Neural cell (in vitro differentiated cells): ENCODE measurements at regions not wholly inside any gene's neighbourhood (a gene's known extent, or its start where the extent isn't known, plus 50 kb on each side); places are given as distances from the start of the nearest gene placed in this dataset.

Source experiments
- H2AFZ ChIP-seq: fragments of 200-600, 300-800 bp; sonication (generic), shearing (Covaris generic); 2 replicates; pipeline ENCODE4 v1.6.0; 2014; ENCODE audit warnings: low read depth, mild to moderate bottlenecking, antibody characterized with exemption, low read length, moderate library complexity
- H3F3A ChIP-seq: fragments of 200-600 bp; shearing (Covaris generic); 2 replicates; pipeline ENCODE4 v1.6.1; 2016; ENCODE audit warnings: mild to moderate bottlenecking, moderate library complexity, mixed read lengths, antibody characterized with exemption, low read length; ENCODE audit not compliant: insufficient read depth, poor library complexity, severe bottlenecking
- H3K27ac ChIP-seq: fragments of 200-600, 300-800 bp; sonication (generic), shearing (Covaris generic); 2 replicates; pipeline ENCODE4 v1.5.1; 2014; ENCODE audit warnings: mild to moderate bottlenecking, low read length, moderate library complexity
- H3K27me3 ChIP-seq: fragments of 300-800, 200-600 bp; sonication (generic), shearing (Covaris generic); 2 replicates; pipeline ENCODE4 v1.6.0; 2014; ENCODE audit warnings: mild to moderate bottlenecking, low read depth, low read length, moderate library complexity; ENCODE audit not compliant: insufficient read depth
- H3K36me3 ChIP-seq: fragments of 300-800, 200-600 bp; sonication (generic), shearing (Covaris generic); 2 replicates; pipeline ENCODE4 v1.5.1; 2014; ENCODE audit warnings: mild to moderate bottlenecking, antibody characterized with exemption, low read length, moderate library complexity; ENCODE audit not compliant: insufficient read depth
- H3K4me2 ChIP-seq: fragments of 300-800, 200-600 bp; sonication (generic), shearing (Covaris generic); 2 replicates; pipeline ENCODE4 v1.6.0; 2014; ENCODE audit warnings: mild to moderate bottlenecking, low read length
- H3K4me3 ChIP-seq: fragments of 300-800, 200-600 bp; sonication (generic), shearing (Covaris generic); 2 replicates; pipeline ENCODE4 v1.5.1; 2014; ENCODE audit warnings: mild to moderate bottlenecking, low read length, moderate library complexity
- H3K79me2 ChIP-seq: fragments of 200-600 bp; shearing (Covaris generic); replicated peaks from 2 replicates; pipeline ENCODE4 v1.6.0; 2014; ENCODE audit warnings: mild to moderate bottlenecking, low read length, moderate library complexity; ENCODE audit not compliant: insufficient read depth
- H3K9ac ChIP-seq: fragments of 300-800, 200-600 bp; sonication (generic), shearing (Covaris generic); 2 replicates; pipeline ENCODE4 v1.6.1; 2016; ENCODE audit warnings: mild to moderate bottlenecking, low read length, mixed read lengths
- H3K9me2 ChIP-seq: fragments of 200-600 bp; shearing (Covaris generic); 2 replicates; pipeline ENCODE4 v1.6.1; 2016; ENCODE audit warnings: mild to moderate bottlenecking, low read length, mixed read lengths; ENCODE audit not compliant: insufficient read depth
- H3K9me3 ChIP-seq: fragments of 200-600, 300-800 bp; sonication (generic), shearing (Covaris generic); 2 replicates; pipeline ENCODE4 v1.6.1; 2016; ENCODE audit warnings: mild to moderate bottlenecking, mixed run types, low read length, moderate library complexity, mixed read lengths
- H4K20me1 ChIP-seq: fragments of 200-600 bp; shearing (Covaris generic); 2 replicates; pipeline ENCODE4 v1.6.1; 2016; ENCODE audit warnings: mild to moderate bottlenecking, mixed run types; ENCODE audit not compliant: insufficient read depth
- EP300 ChIP-seq: fragments of 450-650 bp; conservative IDR thresholded peaks from 2 replicates; pipeline ENCODE4 v1.6.1; 2014; ENCODE audit warnings: antibody characterized with exemption, mild to moderate bottlenecking, moderate library complexity; ENCODE audit not compliant: poor library complexity, severe bottlenecking
- EZH2 ChIP-seq: fragments of 200-600, 300-800 bp; shearing (Covaris generic), sonication (generic); IDR thresholded peaks from 2 replicates; pipeline ENCODE4 v1.6.1; 2014; ENCODE audit warnings: antibody characterized with exemption, low read length, borderline replicate concordance, mild to moderate bottlenecking; ENCODE audit not compliant: insufficient read depth, poor library complexity, severe bottlenecking
- MXI1 ChIP-seq: fragments of 450-650 bp; conservative IDR thresholded peaks from 2 replicates; pipeline ENCODE4 v1.6.1; 2014; ENCODE audit warnings: antibody characterized with exemption, mild to moderate bottlenecking; ENCODE audit not compliant: poor library complexity, severe bottlenecking
- POLR2AphosphoS5 ChIP-seq: IDR thresholded peaks from 2 replicates; pipeline ENCODE4 v1.6.1; 2012
- RAD21 ChIP-seq: fragments of 450-650 bp; conservative IDR thresholded peaks from 2 replicates; pipeline ENCODE4 v1.6.1; 2014; ENCODE audit warnings: antibody characterized with exemption, mild to moderate bottlenecking, moderate library complexity
- SMC3 ChIP-seq: fragments of 450-650 bp; conservative IDR thresholded peaks from 2 replicates; pipeline ENCODE4 v1.6.1; 2014; ENCODE audit warnings: antibody characterized with exemption, mild to moderate bottlenecking, moderate library complexity; ENCODE audit not compliant: poor library complexity
- TAF1 ChIP-seq: IDR thresholded peaks from 2 replicates; pipeline ENCODE4 v1.6.1; 2012; ENCODE audit warnings: low read depth
- TF ChIP-seq, protein P1 (sequence below): IDR thresholded peaks from 2 replicates; pipeline ENCODE4 v1.6.1; 2012; ENCODE audit warnings: borderline replicate concordance
- TF ChIP-seq, protein P2 (sequence below): fragments of 450-650 bp; IDR thresholded peaks from 2 replicates; pipeline ENCODE4 v1.5.1; 2014; ENCODE audit warnings: antibody characterized with exemption, mild to moderate bottlenecking, moderate library complexity; ENCODE audit not compliant: poor library complexity, severe bottlenecking

DNA sequence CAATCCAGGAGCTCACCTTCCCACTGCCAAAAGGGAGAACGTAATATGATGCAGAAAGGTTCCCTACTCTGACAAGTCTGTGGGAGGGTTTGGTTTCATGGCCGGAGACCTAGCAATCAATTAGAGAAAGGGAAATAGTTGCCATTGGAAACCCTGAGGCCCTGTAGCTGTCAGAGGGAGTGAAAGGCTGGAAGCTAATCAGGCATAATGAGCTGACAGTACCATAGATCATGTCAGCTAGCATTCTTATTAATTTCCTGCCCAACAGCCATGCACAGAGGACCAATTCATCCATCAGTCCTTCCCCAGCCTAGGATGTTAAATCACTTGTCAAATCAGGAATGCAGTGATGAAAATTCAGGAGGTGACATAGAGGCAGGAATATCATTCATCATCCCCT, 527.3 kb downstream of the PLPP3 start:
- Histone ChIP-seq H3K4me3 (peak overlapping the region; percentile 14), H3K9me3 (no peaks in the 10 kb centered on the region), H3F3A (no peaks in the 10 kb centered on the region), H3K36me3 (no peaks in the 10 kb centered on the region), H3K27me3 (no peaks in the 10 kb centered on the region), H3K9me2 (no peaks in the 10 kb centered on the region), H3K9ac (no peak overlapping the region), H4K20me1 (no peaks in the 10 kb centered on the region), H2AFZ (no peak overlapping the region), H3K27ac (peak overlapping the region; percentile 67), H3K79me2 (no peaks in the 10 kb centered on the region), H3K4me2 (no peak overlapping the region)
- peak; percentile 87 for TF ChIP-seq EP300
- TF ChIP-seq, protein P1, sequence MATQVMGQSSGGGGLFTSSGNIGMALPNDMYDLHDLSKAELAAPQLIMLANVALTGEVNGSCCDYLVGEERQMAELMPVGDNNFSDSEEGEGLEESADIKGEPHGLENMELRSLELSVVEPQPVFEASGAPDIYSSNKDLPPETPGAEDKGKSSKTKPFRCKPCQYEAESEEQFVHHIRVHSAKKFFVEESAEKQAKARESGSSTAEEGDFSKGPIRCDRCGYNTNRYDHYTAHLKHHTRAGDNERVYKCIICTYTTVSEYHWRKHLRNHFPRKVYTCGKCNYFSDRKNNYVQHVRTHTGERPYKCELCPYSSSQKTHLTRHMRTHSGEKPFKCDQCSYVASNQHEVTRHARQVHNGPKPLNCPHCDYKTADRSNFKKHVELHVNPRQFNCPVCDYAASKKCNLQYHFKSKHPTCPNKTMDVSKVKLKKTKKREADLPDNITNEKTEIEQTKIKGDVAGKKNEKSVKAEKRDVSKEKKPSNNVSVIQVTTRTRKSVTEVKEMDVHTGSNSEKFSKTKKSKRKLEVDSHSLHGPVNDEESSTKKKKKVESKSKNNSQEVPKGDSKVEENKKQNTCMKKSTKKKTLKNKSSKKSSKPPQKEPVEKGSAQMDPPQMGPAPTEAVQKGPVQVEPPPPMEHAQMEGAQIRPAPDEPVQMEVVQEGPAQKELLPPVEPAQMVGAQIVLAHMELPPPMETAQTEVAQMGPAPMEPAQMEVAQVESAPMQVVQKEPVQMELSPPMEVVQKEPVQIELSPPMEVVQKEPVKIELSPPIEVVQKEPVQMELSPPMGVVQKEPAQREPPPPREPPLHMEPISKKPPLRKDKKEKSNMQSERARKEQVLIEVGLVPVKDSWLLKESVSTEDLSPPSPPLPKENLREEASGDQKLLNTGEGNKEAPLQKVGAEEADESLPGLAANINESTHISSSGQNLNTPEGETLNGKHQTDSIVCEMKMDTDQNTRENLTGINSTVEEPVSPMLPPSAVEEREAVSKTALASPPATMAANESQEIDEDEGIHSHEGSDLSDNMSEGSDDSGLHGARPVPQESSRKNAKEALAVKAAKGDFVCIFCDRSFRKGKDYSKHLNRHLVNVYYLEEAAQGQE = no peak
- no peak for TF ChIP-seq SMC3
- no peak for TF ChIP-seq TAF1
- TF ChIP-seq POLR2AphosphoS5 = peak; percentile 61
- no peak for TF ChIP-seq MXI1

DNA sequence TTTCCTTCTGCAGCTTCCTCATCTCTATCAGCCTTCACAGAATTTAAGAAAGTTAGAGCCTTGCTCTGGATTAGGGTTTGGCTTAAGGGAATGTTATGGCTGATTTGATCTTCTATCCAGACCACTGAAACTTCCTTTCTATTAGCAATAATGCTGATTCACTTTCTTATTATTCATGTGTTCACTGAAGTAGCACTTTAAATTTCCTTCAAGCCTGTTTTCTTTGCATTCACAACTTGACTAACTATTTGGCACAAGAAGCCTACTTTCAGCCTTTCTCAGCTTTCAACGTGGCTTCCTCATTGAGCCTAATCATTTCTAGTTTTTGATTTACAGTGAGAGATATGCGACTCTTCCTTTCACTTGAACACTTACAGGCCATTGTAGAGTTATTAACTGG, 528.5 kb downstream of the PLPP3 start:
- peak overlapping the region; percentile 67 for H3K27ac ChIP-seq
- no peak overlapping the region for H3K4me2 ChIP-seq
- no peaks in the 10 kb centered on the region for H3K9me2 ChIP-seq
- no peaks in the 10 kb centered on the region for H3K27me3 ChIP-seq
- no peaks in the 10 kb centered on the region for H3K9me3 ChIP-seq
- no peaks in the 10 kb centered on the region for H3F3A ChIP-seq
- H4K20me1 ChIP-seq = no peaks in the 10 kb centered on the region
- H2AFZ ChIP-seq = no peak overlapping the region
- H3K4me3 ChIP-seq = no peak overlapping the region
- no peak for TF ChIP-seq RAD21
- no peak for TF ChIP-seq POLR2AphosphoS5
- TF ChIP-seq, protein P1 = no peak
- no peak for TF ChIP-seq MXI1
- H3K9ac ChIP-seq = no peak overlapping the region
- no peaks in the 10 kb centered on the region for H3K79me2 ChIP-seq
- H3K36me3 ChIP-seq = no peaks in the 10 kb centered on the region

DNA sequence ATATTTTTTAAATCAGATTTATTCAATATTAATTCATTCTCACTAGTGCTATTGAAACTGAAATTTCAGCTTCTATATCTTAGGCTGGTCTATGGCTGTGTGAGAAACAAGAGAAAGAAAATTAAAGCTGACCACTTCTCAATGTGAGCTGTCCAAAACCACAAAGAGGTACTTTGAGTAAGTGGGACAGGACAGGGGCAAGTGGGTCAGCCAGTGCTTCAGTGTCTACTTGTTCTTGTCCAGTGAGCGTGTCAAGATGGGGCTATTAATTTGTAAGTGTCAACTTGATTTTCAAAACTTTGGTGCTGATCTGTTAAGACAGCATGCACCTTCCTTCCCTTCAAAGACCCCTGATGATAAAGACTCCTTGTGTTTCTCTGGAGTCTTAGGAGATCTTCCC, 533.9 kb downstream of the PLPP3 start:
- TF ChIP-seq MXI1 (no peak), RAD21 (no peak), POLR2AphosphoS5 (no peak), TAF1 (no peak), EZH2 (no peak), EP300 (no peak), SMC3 (no peak)
- TF ChIP-seq, protein P1 = no peak
- TF ChIP-seq, protein P2, sequence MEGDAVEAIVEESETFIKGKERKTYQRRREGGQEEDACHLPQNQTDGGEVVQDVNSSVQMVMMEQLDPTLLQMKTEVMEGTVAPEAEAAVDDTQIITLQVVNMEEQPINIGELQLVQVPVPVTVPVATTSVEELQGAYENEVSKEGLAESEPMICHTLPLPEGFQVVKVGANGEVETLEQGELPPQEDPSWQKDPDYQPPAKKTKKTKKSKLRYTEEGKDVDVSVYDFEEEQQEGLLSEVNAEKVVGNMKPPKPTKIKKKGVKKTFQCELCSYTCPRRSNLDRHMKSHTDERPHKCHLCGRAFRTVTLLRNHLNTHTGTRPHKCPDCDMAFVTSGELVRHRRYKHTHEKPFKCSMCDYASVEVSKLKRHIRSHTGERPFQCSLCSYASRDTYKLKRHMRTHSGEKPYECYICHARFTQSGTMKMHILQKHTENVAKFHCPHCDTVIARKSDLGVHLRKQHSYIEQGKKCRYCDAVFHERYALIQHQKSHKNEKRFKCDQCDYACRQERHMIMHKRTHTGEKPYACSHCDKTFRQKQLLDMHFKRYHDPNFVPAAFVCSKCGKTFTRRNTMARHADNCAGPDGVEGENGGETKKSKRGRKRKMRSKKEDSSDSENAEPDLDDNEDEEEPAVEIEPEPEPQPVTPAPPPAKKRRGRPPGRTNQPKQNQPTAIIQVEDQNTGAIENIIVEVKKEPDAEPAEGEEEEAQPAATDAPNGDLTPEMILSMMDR = no peak
- no peak overlapping the region for H3K4me2 ChIP-seq
- no peaks in the 10 kb centered on the region for H4K20me1 ChIP-seq
- no peaks in the 10 kb centered on the region for H3F3A ChIP-seq
- H3K4me3 ChIP-seq = no peak overlapping the region
- H3K36me3 ChIP-seq = no peaks in the 10 kb centered on the region
- H3K27ac ChIP-seq = no peak overlapping the region
- no peaks in the 10 kb centered on the region for H3K79me2 ChIP-seq
- H3K9me2 ChIP-seq = no peaks in the 10 kb centered on the region
- H2AFZ ChIP-seq = no peak overlapping the region
- no peaks in the 10 kb centered on the region for H3K27me3 ChIP-seq
- no peaks in the 10 kb centered on the region for H3K9me3 ChIP-seq
- H3K9ac ChIP-seq = no peak overlapping the region
